HEK293 (cell line): ENCODE measurements at regions not wholly inside any gene's neighbourhood (a gene's known extent, or its start where the extent isn't known, plus 50 kb on each side); places are given as distances from the start of the nearest gene placed in this dataset.

Source experiments
- CTCF ChIA-PET: fragments of 350-600 bp; formaldehyde crosslinking; extraction: SDS; loops from one replicate; lab custom pipeline; 2021; ENCODE audit warnings: antibody characterized with exemption; lab: Yijun Ruan, JAX
- POLR2A ChIA-PET: fragments of 300-600 bp; formaldehyde crosslinking; extraction: SDS; loops from one replicate; lab custom pipeline; 2020; ENCODE audit warnings: antibody characterized with exemption, inconsistent platforms; lab: Yijun Ruan, JAX
- H3K27ac ChIP-seq: fragments of 200-500 bp; sonication (Bioruptor generic); 2 replicates; pipeline ENCODE4 v1.5.1; 2014; ENCODE audit warnings: low read depth, low read length, control low read depth, inconsistent platforms; ENCODE audit errors: extremely low read depth
- H3K36me3 ChIP-seq, 2 experiments: fragments of 200-500 bp in 1 of 2; sonication (Bioruptor generic) in 1 of 2; 1 replicate in 1 of 2; 2 replicates in 1 of 2; pipeline ENCODE4 v1.5.1; 2014 to 2017; ENCODE audit warnings: inconsistent platforms in 2 of 2, low read length in 2 of 2; ENCODE audit not compliant: control insufficient read depth in 2 of 2, insufficient read depth in 1 of 2
- H3K4me1 ChIP-seq: fragments of 200-500 bp; sonication (Bioruptor generic); 2 replicates; pipeline ENCODE4 v1.5.1; 2014; ENCODE audit warnings: mild to moderate bottlenecking, low read length, inconsistent platforms; ENCODE audit not compliant: control insufficient read depth, insufficient read depth
- H3K4me3 ChIP-seq: 2 replicates; pipeline ENCODE4 v1.5.1; 2011; ENCODE audit warnings: low read depth, mild to moderate bottlenecking, control low read depth, low read length, moderate library complexity
- H3K9me3 ChIP-seq: fragments of 200-500 bp; sonication (Bioruptor generic); 2 replicates; pipeline ENCODE4 v1.5.1; 2014; ENCODE audit warnings: low read depth, low read length, inconsistent platforms; ENCODE audit not compliant: control insufficient read depth, insufficient read depth
- BCL11B ChIP-seq: fragments of 450-650 bp; formaldehyde crosslinking; IDR thresholded peaks from 2 replicates; pipeline ENCODE4 v1.5.1; 2016; ENCODE audit warnings: low read depth, missing biosample characterization, missing genetic modification characterization
- CTCF ChIP-seq: fragments of 450-650 bp; formaldehyde crosslinking; IDR thresholded peaks from 2 replicates; pipeline ENCODE4 v1.5.1; 2016; ENCODE audit warnings: missing biosample characterization, missing genetic modification characterization
- SALL2 ChIP-seq: fragments of 450-650 bp; formaldehyde crosslinking; IDR thresholded peaks from 2 replicates; pipeline ENCODE4 v1.5.0; 2017; ENCODE audit warnings: missing biosample characterization, mild to moderate bottlenecking, missing genetic modification characterization, borderline replicate concordance
- SCRT2 ChIP-seq: fragments of 450-650 bp; formaldehyde crosslinking; IDR thresholded peaks from 2 replicates; pipeline ENCODE4 v1.5.1; 2016; ENCODE audit warnings: missing biosample characterization, missing genetic modification characterization
- YY2 ChIP-seq: fragments of 450-650 bp; formaldehyde crosslinking; IDR thresholded peaks from 2 replicates; pipeline ENCODE4 v1.5.1; 2016; ENCODE audit warnings: missing biosample characterization, missing genetic modification characterization
- ZBTB44 ChIP-seq: fragments of 450-650 bp; IDR thresholded peaks from 2 replicates; pipeline ENCODE4 v1.5.1; 2018; ENCODE audit warnings: missing biosample characterization, mild to moderate bottlenecking, missing genetic modification characterization
- ZNF10 ChIP-seq: fragments of 450-650 bp; formaldehyde crosslinking; IDR thresholded peaks from 2 replicates; pipeline ENCODE4 v1.5.1; 2017; ENCODE audit warnings: missing biosample characterization, missing genetic modification characterization
- ZNF26 ChIP-seq: fragments of 450-650 bp; formaldehyde crosslinking; IDR thresholded peaks from 2 replicates; pipeline ENCODE4 v1.5.1; 2016; ENCODE audit warnings: missing biosample characterization, missing genetic modification characterization
- ZNF280D ChIP-seq: fragments of 450-650 bp; formaldehyde crosslinking; IDR thresholded peaks from 2 replicates; pipeline ENCODE4 v1.5.1; 2016; ENCODE audit warnings: missing biosample characterization, missing genetic modification characterization
- ZNF341 ChIP-seq: fragments of 450-650 bp; formaldehyde crosslinking; IDR thresholded peaks from 2 replicates; pipeline ENCODE4; 2016; ENCODE audit warnings: low read depth, missing biosample characterization, missing genetic modification characterization
- ZNF404 ChIP-seq: fragments of 450-650 bp; formaldehyde crosslinking; IDR thresholded peaks from 2 replicates; pipeline ENCODE4 v1.5.1; 2017; ENCODE audit warnings: missing biosample characterization, missing genetic modification characterization
- ZNF473 ChIP-seq: fragments of 450-650 bp; formaldehyde crosslinking; IDR thresholded peaks from 2 replicates; pipeline ENCODE4 v1.5.1; 2017; ENCODE audit warnings: missing biosample characterization, missing genetic modification characterization
- ZNF513 ChIP-seq: fragments of 450-650 bp; IDR thresholded peaks from 2 replicates; pipeline ENCODE4 v1.5.1; 2018; ENCODE audit warnings: missing biosample characterization, missing genetic modification characterization
- ZNF610 ChIP-seq: fragments of 450-650 bp; formaldehyde crosslinking; IDR thresholded peaks from 2 replicates; pipeline ENCODE4 v1.5.1; 2016; ENCODE audit warnings: missing biosample characterization, missing genetic modification characterization, borderline replicate concordance
- ZNF654 ChIP-seq: fragments of 450-650 bp; formaldehyde crosslinking; IDR thresholded peaks from 2 replicates; pipeline ENCODE4 v1.5.1; 2016; ENCODE audit warnings: low read depth, missing biosample characterization, missing genetic modification characterization
- ZNF791 ChIP-seq: fragments of 450-650 bp; formaldehyde crosslinking; IDR thresholded peaks from 2 replicates; pipeline ENCODE4 v1.5.1; 2016; ENCODE audit warnings: missing biosample characterization, missing genetic modification characterization

GRCh38 chr11:19350160-19350559 is 109.4 kb upstream of the E2F8 start (continued):
- no peak for TF ChIP-seq ZNF610
- TF ChIP-seq ZNF791 (tag by site-specific recombination): no peak
- TF ChIP-seq YY2: no peak
- no peak for TF ChIP-seq SALL2 (tag by site-specific recombination)
- TF ChIP-seq ZNF404 (tag by site-specific recombination): no peak
- TF ChIP-seq, all 188 proteins: peak for 0

- CTCF ChIA-PET: interaction anchor here (0.6 to 1.6 kb wide), 5 partner anchors 9 to 833 kb away, joined by 3 to 4 read pairs (median 3); no protein-coding TSS in a partner anchor
These were observed 108.7 kb upstream of the E2F8 start for GRCh38 chr11:19349340-19350025.

More at GRCh38 chr11:19349340-19350025, 108.7 kb upstream of the E2F8 start:
- POLR2A ChIA-PET: no interaction called here
- Histone ChIP-seq H3K4me3 (no peak overlapping the region), H3K36me3 (no peaks in the 10 kb centered on the region), H3K27ac (no peak overlapping the region)
- no peak for TF ChIP-seq SCRT2 (tag by site-specific recombination)
- TF ChIP-seq ZNF513: no peak
- no peak for TF ChIP-seq ZBTB44 (tag by site-specific recombination)
- TF ChIP-seq ZNF280D (tag by site-specific recombination): no peak
- TF ChIP-seq ZNF473 (tag by site-specific recombination): no peak
- TF ChIP-seq ZNF26: no peak
- TF ChIP-seq ZNF341 (tag by site-specific recombination): no peak
- no peak for TF ChIP-seq CTCF (tag by site-specific recombination)
- TF ChIP-seq ZNF10 (tag by site-specific recombination): no peak
- no peak for TF ChIP-seq ZNF654 (tag by site-specific recombination)
- no peak for TF ChIP-seq BCL11B
- TF ChIP-seq, all 188 proteins: peak for 0
- no peaks in the 10 kb centered on the region; the same call in 1 of the 2 replicates for H3K4me1 ChIP-seq
- no peaks in the 10 kb centered on the region for H3K9me3 ChIP-seq
